GM18520 (cell line): ENCODE measurements at regions not wholly inside any gene's neighbourhood (a gene's known extent, or its start where the extent isn't known, plus 50 kb on each side); places are given as distances from the start of the nearest gene placed in this dataset.

Source experiments
- ATAC-seq: cut with Tn5 transposase; IDR thresholded peaks from one replicate; pipeline ENCODE4 v1.9.1; 2021; ENCODE audit not compliant: unreplicated experiment

DNA sequence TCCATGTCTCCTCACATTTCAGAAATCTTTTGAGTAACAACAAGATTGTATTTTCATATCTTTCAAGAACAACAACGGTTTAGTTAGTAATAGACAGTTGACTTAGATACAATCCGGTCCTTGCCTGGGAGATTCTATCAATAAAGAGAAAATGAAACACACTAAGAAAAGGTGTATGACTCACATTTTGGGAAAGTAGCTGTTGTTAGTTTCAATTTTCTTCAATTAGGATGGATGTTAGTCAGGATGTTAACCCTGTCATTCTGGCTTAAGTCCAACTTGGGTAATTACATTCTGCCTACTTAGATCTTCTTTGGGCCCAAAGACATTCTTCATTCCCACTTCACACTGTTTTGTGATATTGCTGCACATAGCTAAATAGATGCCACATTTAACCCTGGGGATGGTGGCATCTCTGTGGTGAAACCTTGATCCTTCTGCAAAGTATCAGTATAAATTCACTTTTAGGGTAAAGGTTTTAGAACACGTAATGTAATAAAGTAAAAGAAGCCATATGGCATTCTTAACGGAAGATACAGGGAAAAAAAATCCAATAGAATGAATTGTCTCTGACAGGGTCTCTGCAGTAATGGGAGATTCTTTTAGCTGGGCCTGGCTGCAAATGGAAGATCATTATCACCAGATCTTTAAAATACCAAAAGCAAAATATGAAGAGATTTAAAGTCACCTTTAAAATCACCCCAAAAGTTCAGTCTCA lies 365.5 kb downstream of the FIGN start:
- no peak for ATAC-seq

DNA sequence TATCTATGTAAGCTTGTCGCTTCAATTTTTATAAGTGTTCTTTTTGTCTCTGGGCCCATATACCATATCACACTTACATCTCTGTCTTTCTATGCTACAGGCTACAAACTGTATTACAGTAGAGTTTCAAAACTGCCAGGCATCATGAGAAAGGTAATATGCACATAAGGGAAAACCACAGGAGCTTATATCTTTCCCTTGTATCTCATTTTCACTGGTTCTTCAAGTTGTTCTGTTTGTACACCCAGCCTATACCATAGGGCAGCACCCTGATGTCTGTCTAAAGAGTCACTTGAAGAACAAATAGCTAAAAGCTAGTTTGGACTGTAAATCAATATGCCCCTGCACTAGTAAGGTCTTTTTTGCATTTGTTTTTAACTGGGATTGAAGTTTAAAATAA lies 366.7 kb downstream of the FIGN start:
- no peak for ATAC-seq

DNA sequence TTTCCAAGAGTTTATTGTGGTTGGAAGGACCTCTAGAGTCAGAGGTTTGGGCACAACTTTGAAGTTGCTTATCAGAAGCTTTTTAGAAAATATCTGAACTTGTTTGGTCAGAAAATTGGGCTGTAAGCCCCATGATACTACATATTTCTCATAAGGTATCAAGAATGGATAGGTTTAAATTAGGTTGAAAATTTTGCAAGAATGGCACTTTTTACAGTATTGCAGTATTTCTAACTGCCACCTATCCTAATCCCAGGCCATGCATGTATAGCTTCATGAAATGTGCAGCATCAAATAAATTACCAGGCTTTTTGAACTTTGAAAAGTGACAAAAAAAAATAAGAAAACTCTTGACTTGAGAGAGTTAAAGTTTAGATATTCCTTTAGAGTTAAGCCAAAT lies 367.2 kb downstream of the FIGN start:
- no peak for ATAC-seq

DNA sequence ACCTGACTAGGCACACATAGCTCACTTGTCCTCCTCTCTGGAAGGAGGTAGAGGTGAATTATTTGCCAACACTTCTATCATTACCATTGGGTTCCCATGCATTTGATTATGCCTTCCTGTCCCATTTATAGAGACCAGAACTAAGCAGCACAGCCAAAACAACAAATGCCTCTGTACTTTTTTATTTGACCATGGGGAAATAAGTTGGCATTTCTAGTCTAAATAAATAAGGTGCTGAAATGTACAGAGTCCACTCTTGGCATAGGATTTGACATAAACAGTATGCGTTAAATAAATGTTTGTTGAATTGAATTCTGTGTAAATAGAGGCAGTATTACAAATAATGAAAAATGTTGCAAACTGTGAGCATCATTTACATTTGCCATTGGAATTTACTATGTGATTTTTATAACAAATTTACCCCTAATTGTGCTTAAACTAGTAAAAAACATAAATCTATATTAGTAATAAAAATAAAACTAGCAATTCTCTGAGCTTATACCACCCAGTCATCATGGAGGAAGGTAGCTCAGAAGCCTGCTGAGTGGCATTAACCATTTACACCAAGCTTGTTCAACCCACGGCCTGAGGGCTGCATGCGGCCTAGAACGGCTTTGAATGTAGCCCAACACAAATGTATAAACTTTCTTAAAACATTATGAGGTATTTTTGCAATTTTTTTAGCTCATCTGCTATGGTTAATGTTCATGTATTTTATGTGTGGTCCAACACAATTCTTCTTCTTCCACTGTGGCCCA lies 367.8 kb downstream of the FIGN start:
- no peak for ATAC-seq

DNA sequence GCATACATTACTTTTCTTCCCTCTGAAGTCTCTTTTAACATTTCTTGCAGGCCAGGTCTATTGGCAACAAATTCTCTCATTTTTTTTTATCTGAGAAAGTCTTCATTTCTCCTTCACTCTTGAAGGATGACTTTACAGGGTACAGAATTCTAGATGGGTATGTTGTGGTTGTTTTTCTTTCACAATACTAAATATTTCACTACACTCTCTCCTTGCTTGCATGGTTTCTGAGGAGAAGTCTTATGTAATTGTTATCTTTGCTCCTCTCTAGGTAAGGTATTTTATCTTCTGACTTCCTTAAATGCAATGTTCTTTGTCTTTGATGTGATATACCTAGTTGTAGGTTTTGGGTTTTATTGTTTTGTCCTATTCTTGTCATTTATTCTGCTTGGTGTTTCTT lies 371.1 kb downstream of the FIGN start:
- ATAC-seq = no peak

DNA sequence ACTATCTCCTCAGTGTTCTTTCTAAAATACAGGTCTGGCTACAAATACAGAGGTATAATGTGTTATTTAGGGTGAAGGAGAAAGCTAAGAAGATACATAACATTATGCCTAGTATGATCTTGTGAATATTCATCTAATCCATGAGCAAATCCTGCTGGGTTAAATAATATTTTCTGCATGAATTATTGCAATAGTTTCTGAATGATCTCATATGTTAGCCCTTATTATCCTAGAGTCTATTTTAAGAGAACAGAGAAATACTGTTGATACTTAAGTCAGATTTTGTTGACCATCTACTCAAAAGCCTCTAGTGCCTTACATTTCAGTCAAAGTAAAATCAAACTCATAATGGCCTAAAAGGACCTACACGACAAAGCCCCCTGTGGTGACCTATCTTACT lies 382.3 kb downstream of the FIGN start:
- ATAC-seq = no peak

DNA sequence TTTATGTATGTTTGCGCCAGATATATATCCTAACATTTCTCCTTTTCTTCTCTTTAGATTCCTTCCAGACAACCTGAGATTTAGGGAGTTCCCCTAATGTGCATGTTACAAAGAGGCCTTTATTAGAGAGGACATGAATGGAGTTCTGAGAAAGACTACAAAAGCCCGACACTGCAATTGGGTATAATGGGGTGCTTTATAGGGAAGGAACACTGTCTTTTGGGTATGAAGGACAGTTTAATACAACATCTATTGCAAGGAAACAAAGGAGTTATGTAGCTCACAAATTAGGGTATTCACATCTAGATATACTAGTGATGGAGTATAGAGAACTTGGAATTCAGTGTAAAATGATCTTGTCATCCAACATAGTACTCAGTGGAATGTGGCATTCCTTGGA lies 383.8 kb downstream of the FIGN start:
- no peak for ATAC-seq

DNA sequence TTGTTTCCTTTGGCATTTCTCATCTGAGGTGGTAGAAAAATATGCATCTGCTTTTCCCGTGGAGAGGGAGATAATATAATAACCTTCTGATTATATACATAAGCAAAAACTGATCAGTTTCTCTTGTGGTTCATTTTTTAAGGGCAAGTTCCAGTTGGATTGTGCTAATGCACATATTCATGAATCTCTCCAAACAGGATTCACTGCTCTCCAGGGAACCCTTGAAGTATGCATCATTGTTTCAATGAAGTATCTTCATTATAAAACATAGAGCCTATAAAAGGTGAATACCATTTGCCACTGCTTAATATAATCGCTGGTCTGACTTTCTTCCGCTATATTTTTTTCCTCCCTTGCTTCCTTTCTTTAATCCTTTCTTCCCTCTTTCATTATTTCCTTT lies 384.7 kb downstream of the FIGN start:
- ATAC-seq = no peak

DNA sequence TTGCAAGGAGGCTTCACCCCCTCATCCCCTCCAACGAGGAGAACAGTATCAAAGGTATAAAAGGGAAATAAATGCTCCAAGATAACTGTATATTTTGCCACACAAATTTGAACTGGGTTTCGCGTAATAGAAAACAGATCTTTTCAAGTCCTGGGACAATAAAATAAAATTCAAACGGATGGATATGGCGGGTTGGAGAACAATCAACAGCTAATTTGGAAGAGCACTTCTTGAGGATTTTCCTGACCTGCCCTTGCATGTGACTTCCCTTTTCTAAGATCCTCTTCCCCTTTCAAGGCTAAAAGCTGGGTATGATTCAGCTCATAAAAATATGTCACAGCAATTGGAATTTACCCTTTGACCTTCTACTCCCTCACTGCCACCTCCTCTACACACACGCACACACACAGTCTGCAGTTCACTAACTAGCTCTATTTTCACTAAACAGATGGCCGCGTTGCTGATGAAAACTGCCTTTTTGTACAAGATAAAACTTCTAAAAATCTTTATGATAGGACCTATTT lies 386.9 kb downstream of the FIGN start:
- ATAC-seq = no peak

DNA sequence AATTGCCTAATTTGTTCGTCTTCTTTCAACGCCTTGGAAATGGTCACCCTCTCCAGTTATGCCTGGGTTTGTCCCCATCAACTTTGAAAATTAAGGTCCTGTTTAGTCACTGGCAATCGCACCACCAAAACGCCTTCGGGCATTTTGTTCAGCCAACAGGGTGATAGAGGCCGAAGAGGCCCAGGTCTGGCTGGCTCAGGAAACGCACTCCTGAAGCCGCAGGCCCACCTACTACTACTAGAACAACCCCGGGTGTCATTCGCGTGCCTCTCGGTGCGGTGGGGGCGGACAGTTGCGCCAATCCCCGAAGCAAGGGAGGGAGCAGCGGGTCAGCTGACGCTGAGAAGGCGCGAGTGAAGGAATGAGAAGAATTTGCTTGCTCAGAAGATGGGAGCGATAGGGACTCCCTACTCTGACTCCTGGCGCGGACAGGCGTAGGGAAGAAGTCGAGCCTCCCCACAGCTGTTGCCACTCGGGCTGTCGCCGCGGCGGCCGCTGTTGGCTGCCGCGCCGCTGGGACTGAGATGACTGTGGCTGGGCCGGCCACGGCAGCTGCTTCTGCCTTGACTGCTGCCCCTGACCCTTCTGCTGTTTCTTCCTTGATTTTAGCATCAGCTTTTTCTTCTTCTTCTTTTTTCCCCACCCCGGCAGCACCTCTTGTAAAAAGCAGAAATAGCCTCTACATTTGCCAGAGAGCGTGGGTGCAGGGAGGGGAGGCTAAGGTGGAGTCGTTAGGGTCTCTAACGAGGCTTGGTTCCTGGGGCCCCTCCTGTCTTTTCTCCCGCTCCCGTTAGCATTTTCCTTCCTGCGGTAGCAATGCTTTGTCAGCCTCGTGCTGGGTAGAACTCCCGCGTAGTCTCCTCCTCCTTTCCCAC lies 387.6 kb downstream of the FIGN start:
- ATAC-seq = no peak

DNA sequence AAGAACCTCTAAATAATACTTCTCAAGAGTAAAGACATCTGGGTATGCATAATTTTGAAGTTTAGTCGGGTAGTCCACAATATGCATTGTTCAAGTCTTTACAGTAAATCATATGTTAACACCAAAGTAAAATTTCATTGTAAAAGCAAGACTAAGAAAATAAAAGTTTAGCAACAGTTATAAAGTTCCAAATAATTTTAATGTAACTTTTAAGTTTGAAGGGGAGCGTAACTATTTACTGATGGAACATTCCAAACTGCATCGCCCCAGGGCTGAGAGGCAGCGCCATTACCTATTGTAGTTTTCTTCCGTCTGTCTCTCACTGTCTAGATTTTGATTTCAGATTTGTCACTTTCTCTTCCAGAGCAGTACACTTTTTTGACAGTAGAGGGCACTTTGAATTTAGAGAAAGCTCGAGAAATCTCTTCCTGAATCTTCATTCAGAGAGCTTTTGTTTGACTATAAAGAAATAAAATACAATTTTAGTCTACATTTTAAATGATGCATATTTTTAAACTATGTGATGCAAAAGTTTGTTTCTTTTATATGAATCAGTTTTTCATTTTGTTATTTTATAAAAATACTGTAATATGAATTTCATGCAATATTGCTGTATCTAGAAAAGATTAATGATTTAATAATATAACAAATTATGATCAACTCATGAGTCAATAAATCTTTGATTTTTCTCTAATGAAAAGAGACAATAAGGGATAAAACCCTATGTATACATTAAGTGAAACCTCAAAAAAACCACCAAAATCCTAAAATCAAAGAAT lies 389.8 kb downstream of the FIGN start:
- ATAC-seq = no peak

DNA sequence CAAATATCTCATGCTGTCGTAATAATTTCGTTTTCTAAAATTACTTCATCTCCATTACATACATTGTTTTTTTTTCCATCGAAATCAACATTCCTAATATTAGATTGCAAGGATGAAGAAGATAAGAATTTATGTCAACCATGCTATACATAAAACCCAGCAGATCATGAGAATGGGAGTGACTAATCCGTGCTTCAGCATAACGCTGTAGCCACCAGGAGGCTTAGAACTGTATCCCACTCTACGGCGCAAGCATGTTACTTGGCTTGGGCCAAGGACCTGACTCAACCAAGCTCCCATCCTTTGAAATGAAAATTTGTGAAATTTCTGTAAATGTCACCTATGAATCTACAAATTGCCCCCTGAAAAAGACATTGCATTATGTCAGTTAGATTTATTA lies 392.5 kb downstream of the FIGN start:
- no peak for ATAC-seq

DNA sequence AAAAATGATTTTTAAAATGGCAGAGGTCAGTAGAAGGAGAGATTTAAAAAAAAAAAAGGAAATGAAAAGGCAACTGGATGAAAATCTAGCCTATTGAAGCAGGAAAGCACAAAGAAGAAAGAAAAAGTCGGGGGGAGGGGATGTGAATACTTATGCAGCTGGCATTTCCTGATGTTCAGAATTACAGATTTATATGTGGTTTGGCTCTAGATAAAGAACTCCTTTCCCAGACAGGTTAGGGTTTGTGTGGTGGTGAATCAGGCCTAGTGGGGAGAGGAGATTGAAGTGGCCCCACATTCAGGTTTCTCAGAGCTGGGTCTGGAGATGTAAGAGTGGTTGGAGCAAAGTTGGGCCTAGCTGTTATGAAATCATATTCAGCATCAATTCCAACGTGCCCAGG lies 394.4 kb downstream of the FIGN start:
- no peak for ATAC-seq

DNA sequence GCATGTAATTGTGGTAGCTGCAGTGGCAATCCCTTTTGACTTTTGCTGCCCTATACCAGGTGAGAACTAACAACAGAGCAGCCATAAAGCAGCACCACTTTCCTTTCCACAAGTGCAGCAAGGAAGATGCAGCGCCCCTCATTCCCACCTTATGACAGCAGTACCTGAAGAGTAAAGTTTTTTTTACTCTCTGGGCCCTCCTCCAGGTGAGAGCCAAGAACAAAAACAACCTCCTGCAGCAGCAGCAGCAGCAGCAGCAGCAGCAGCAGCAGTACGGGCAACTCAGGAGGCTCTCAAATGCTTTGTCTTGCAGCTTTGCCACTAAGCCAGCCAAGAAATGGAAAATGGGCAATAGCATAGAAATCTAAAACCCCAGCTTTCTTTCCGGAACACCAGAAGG lies 397.5 kb downstream of the FIGN start:
- ATAC-seq = no peak

DNA sequence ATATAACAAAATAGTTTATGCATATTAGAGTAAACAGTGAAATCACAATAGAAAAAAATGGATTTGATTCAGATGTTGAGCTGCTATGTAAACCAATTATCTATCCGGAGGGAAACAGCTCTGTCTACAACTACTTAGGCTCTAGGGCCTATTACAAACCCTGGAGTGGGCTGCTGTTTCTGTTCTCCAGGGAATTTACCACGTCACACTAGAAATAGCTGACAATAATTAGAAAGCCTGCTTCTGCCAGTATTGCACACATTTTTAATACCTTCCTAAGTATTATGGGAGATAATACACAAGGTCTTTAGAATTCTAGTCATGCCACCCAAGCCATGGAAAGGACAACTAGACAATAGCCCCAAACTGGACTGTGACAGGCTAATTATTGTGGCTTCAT lies 411.1 kb downstream of the FIGN start:
- no peak for ATAC-seq

DNA sequence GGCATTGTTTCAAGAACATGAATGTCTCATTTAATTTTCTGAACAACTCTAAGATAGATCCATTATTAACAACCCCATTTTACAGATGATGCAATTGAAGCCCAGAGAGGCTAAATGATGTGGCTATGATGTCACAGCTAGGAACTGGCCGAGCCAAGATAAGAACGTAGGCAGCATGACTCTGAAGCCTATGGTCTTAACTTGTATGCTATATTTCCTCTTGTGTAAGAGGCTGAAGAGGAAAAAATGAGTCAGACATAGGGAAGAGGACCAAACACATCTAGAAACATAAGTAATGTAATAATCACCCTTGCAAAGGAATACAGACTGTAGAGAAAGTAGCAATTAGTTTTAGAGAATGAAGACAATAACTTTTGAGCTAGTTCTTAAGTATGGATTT lies 416.8 kb downstream of the FIGN start:
- no peak for ATAC-seq

DNA sequence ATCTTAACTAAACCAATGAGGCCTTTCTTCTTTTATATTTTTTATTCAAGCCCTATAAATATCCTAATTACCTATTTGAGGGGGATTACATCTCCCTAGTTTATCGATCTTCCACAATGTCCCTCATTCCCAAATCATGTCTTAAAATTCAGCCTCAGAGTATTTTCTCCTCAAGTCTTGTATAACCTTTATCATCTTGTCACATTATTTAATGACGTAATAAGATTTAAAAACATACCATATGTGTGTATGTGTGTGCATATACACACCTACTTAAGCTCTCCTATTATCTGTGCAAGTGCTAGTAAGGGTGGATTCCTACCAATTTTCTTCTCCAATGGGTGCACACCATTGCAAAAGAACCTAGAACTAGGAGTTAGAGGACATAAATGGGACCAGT lies 421.1 kb downstream of the FIGN start:
- no peak for ATAC-seq

DNA sequence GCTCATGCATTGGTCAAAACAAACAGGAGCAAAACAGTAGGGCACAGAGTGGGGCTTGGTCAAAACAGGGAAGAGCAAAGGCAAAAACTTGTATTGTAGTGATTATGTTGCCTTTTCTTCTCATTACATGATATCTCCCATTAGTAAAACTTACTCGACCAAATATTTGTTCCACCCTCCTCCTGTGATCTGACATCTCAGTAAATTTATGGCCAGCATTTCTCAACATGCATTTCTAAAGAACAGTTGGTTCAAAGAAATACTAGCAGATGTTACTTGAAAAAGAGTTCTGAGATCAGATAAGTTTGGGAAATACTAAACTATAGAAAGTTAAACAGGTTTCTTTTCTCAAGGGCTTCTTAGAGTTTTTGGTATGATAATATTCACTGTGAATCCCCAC lies 423.1 kb downstream of the FIGN start:
- ATAC-seq = no peak

DNA sequence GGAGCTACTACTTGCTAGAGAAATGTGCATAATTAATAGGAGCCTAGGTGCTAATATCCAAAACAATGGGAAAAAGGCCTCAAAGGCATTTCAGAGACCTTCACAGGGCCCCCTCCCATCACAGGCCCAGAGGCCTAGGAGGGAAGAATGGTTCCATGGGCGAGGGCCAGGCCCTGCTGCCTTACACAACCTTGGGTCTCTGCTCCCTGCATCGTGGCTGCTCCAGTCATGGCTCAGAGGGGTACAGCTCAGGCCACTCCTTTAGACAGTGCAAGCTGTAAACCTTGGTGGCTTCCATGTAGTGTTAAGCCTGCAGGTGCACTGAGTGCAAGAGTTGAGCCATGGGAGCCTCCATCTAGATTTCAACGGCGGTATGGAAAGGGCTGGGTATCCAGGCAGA lies 429.2 kb downstream of the FIGN start:
- ATAC-seq = no peak

DNA sequence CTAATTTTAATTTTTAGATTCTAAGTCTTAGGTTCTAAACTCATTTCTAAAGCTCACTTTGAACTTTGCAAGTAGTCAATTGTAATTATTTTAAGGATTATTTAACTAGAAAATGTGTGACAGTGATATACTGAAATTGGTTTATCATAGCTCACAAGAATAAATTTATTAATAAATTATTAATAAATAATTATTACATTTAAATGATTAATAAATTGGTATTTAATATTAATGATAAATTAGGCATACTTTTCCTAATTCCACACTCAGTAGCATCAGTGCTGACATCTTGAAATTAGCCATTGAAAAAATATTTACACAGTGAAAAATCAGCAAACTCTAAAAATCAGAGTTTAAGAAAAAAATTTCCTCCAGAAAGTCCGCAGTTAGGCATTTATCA lies 433.7 kb downstream of the FIGN start:
- no peak for ATAC-seq

DNA sequence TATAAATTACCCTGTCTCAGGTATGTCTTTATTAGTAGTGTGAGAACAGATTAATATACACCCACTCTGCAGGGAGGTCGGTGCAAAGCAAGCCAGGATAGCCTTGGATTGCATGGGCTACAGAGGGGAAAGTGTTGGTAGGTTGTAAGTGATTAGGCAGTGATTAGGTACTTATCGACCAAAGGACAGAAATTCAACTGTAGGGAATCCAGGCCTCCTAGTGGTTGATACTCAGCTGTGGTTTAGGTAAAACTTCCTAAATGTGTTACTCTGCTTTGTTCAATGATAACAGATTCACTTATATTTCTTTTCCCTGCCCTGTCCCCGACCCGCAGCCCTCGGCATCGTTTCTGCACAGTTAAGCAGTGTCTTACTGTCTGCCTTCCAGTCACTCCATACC lies 444.0 kb downstream of the FIGN start:
- ATAC-seq = no peak
